Stomach smooth muscle (tissue), 2 donors: ENCODE measurements at regions not wholly inside any gene's neighbourhood (a gene's known extent, or its start where the extent isn't known, plus 50 kb on each side); places are given as distances from the start of the nearest gene placed in this dataset.

Source experiments
- H3K27ac ChIP-seq: one replicate; pipeline ENCODE4 v1.7.0; 2013; ENCODE audit warnings: mild to moderate bottlenecking, low read length, inconsistent platforms
- H3K27me3 ChIP-seq, 2 donors: one replicate each; pipeline ENCODE4 v1.7.0; 2013; ENCODE audit warnings: low read length in 2 of 2; ENCODE audit not compliant: insufficient read depth in 2 of 2, control insufficient read depth in 1 of 2
- H3K36me3 ChIP-seq, 2 donors: one replicate each; pipeline ENCODE4 v1.7.0; 2013; ENCODE audit warnings: low read length in 2 of 2; ENCODE audit not compliant: control insufficient read depth in 2 of 2, insufficient read depth in 2 of 2
- H3K4me1 ChIP-seq: one replicate; pipeline ENCODE4 v1.7.0; 2013; ENCODE audit warnings: low read length; ENCODE audit not compliant: control insufficient read depth, insufficient read depth
- H3K4me3 ChIP-seq, 2 donors: one replicate each; pipeline ENCODE4 v1.7.0; 2013; ENCODE audit warnings: low read length in 2 of 2
- H3K9ac ChIP-seq, 2 donors: one replicate each; pipeline ENCODE4 v1.7.0; 2013; ENCODE audit warnings: low read length in 2 of 2, mild to moderate bottlenecking in 1 of 2
- H3K9me3 ChIP-seq, 2 donors: one replicate each; pipeline ENCODE4 v1.7.0; 2013; ENCODE audit warnings: low read length in 2 of 2; ENCODE audit not compliant: control insufficient read depth in 2 of 2
- donor health status: healthy.
- donor health status: Pancreatic carcinoma.

DNA sequence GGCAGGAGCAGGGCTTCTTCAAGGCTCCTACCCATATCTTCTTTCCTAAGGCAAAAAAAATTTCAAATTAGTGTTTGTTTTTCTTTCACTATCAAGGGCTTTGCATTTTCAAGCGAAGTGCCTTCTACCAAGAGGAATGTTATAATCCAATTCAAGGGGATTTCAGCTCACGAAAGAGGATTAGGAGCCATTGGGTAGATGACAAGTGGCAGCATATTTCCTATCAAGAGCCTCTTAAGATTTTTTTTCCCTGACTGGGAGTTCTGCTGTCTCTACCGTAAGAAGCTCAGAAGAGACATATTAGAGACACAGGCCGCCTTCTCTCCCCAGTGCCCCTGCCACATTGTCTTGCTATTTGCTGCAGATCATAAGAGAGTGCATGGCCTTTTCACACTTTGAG is 55.9 kb upstream of the BMAL1 start:
- no peaks in the 10 kb centered on the region for H3K4me1 ChIP-seq
- H3K27ac ChIP-seq = no peak overlapping the region
- H3K27me3 ChIP-seq = peaks cover 0 to 3% of the 10 kb centered on the region in 2 donors
- H3K9me3 ChIP-seq = no peaks in the 10 kb centered on the region
- no peak overlapping the region for H3K4me3 ChIP-seq
- H3K9ac ChIP-seq = no peak overlapping the region
- H3K36me3 ChIP-seq = no peaks in the 10 kb centered on the region

DNA sequence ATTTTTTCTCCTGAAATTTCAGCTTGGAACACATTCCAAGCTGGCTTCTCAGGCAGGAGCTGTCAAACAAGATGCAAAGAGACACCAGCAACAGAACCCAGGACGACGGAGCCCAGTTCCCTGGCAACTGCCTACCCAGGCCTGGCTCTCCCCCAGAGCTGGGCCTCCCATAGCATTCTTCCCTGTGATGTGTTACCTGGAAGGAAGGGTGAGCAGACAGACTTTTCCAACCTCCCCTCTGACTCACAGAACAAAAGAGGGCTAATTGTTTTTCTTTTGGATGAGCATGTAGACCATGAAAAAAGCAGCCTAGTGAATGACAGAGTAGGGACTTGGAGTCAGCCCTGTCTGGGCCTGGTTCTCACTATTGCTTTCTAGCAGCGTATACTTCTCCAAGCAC is 55.3 kb upstream of the BMAL1 start:
- no peaks in the 10 kb centered on the region for H3K4me1 ChIP-seq
- H3K4me3 ChIP-seq = no peak overlapping the region

DNA sequence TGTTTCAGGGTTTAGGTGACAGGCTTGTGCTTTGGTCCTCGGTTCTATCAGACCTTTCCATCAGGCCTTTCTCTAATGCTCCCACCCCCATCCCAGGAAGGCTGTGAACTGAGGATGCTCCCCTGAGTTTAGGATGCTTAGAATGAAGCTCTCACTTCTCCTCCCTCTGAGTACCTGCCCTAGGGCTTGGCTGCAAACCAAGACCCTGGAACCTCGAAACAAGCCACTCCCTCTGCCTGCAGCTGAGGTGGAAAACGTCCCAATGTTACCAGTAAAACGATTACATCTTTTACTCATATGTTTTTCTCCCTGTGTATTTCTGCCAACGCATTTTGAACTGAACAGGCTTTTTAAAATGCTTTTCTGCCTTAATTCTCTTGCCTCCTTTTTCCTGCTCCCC is 54.5 kb upstream of the BMAL1 start:
- Histone ChIP-seq H3K27me3 (peaks cover 0 to 3% of the 10 kb centered on the region in 2 donors), H3K9me3 (no peaks in the 10 kb centered on the region), H3K27ac (no peak overlapping the region), H3K9ac (no peak overlapping the region), H3K4me3 (no peak overlapping the region), H3K4me1 (no peaks in the 10 kb centered on the region), H3K36me3 (no peaks in the 10 kb centered on the region)

More for the DNA sequence above, 55.3 kb upstream of the BMAL1 start:
- no peak overlapping the region for H3K27ac ChIP-seq
- H3K36me3 ChIP-seq = no peaks in the 10 kb centered on the region
- peaks cover 0 to 3% of the 10 kb centered on the region in 2 donors for H3K27me3 ChIP-seq
- no peaks in the 10 kb centered on the region for H3K9me3 ChIP-seq
- H3K9ac ChIP-seq = no peak overlapping the region

DNA sequence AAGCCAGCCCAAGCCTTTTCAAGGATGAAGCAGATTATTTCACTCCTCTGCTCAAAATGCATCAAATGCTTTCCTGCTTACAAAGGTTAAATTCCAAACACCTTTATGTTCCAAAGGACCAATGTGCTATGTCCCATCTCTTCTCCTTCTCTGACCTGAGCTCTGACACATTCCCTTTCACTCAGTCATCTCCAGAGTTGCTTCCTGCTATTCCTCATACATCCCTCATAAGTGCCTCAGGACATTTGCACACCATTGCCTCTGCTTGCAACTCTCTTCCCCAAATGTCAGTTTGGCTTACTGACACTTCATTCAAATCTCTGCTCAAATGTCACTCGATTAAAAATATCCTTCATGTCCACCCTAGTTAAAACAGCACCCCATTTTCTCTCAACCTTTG is 53.3 kb upstream of the BMAL1 start:
- H3K36me3 ChIP-seq = no peaks in the 10 kb centered on the region
- no peaks in the 10 kb centered on the region for H3K9me3 ChIP-seq
- H3K27ac ChIP-seq = no peak overlapping the region

DNA sequence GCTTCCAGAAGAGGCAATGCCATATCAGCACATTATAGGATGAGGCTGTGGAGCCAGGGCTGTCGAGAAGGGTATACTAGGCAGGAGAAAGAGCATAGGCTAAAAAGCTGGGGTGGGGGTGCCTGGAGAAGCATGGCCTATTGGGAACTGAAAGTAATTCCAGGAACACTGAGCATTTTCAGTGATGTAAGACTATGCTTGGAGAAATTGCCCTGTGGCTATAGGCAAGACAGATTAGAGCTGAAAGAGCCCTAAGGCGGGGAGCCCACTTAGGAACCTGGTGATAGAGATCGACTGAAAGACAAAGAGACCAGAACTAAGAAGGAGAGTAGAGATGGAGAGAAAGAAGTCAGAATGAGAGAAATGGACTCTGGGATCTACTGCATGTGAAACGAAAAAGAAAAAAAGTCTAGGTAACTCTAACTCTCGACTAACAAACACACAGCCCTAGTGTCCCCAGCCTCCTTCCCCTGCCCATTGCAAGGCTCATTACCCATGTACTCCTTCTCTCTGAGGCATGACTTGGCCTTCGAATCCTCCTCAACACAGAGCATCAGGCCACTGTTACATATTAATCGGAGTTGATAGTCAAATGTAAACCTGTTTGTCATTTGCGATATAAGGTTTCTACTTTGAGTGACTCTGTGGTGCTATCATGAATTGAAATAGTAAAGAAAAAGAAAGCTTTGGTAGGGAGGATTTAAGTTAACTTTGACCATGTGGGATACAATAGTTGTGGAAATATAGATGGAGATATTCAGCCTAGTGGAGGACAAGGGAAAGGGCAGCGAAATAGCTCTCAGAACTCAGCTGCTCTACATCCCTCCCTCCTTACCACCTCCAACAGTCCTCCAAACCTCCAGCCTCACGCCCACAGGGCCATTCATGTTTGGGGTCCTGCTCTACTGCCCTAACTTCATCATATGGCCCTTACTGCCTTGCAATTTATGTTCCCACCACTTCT is 52.3 kb upstream of the BMAL1 start:
- H3K36me3 ChIP-seq = no peaks in the 10 kb centered on the region
- H3K4me1 ChIP-seq = peaks cover 8% of the 10 kb centered on the region
- H3K27ac ChIP-seq = no peak overlapping the region
- H3K9me3 ChIP-seq = no peaks in the 10 kb centered on the region
- H3K27me3 ChIP-seq = peaks cover 0 to 3% of the 10 kb centered on the region in 2 donors
- no peak overlapping the region for H3K9ac ChIP-seq
- H3K4me3 ChIP-seq = no peak overlapping the region

More for the DNA sequence above, 53.3 kb upstream of the BMAL1 start:
- no peak overlapping the region for H3K9ac ChIP-seq
- peaks cover 0 to 3% of the 10 kb centered on the region in 2 donors for H3K27me3 ChIP-seq
- no peak overlapping the region for H3K4me3 ChIP-seq
- peaks cover 5% of the 10 kb centered on the region for H3K4me1 ChIP-seq

DNA sequence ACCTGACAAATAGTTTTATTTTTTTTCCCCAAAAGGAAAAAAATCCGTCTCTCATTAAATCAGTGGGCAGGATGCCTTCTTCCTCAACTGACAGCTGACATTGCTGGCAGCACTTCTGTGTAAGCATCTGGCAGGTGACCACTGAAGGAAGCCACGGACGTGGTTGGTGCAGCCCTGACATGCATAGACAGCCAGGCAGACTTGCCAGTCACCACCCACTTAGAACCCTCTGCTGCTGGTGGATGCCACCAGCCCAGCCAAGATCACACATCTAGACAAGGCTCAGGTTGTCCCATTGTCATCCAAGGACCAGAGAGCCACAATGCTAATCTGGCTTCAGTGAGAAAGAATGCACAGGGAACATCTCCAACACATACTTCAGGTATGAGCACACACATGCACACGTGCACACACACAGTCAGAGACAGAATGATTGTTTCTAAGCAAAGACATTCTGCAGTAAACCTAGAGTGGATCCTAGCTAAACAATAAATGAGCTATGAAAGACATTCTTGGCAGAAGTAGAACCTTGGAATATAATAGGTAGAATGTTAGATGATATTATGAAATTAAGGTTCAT is 49.8 kb upstream of the BMAL1 start:
- peaks cover 8% of the 10 kb centered on the region for H3K4me1 ChIP-seq
- H3K27ac ChIP-seq = no peak overlapping the region
- no peak overlapping the region for H3K4me3 ChIP-seq
- H3K9ac ChIP-seq = no peak overlapping the region
- no peaks in the 10 kb centered on the region for H3K36me3 ChIP-seq
- peaks cover 0 to 3% of the 10 kb centered on the region in 2 donors for H3K27me3 ChIP-seq
- no peaks in the 10 kb centered on the region for H3K9me3 ChIP-seq
